GM13977 (cell line): ENCODE measurements at regions not wholly inside any gene's neighbourhood (a gene's known extent, or its start where the extent isn't known, plus 50 kb on each side); places are given as distances from the start of the nearest gene placed in this dataset.

Experiments used
- DNase-seq: peaks from one replicate; pipeline ENCODE4 v3.0.0; 2012; ENCODE audit warnings: low spot score
- in situ Hi-C: fragments of 300-500 bp; cut with MboI; formaldehyde crosslinking; loops from one replicate; pipeline ENCODE4 v1.12.0; 2022; ENCODE audit warnings: low sequenced_read_pairs, low pct_unique_long_range_greater_than_20kb, mixed read lengths, inconsistent platforms; ENCODE audit not compliant: unreplicated experiment
- TF ChIP-seq, protein P1 (sequence below): IDR thresholded peaks from 2 replicates; pipeline ENCODE4 v1.5.1; 2012; ENCODE audit warnings: mild to moderate bottlenecking, control low read depth; ENCODE audit not compliant: insufficient read depth; ENCODE audit errors: extremely low read depth, missing control alignments

DNA sequence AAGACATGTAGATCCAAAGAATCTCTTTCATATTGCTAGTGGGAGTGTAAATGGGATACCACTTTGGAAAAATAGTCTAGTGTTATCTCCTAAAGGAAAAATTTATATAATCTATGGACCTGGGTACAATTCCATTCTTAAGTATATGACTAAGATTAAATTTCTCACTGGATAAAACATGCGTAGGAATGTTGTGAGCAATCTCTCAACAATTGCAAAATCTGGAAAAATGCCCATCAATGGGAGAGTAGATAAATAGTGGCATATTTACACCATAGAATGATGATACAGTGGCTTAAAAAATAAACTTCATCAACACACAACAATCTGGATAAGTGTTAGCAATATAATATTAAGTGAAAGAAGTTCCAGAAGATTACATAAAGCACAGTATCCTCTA lies 469.5 kb downstream of the MAN2A1 start:
- in situ Hi-C loops: no loop called here
- TF ChIP-seq, protein P1, sequence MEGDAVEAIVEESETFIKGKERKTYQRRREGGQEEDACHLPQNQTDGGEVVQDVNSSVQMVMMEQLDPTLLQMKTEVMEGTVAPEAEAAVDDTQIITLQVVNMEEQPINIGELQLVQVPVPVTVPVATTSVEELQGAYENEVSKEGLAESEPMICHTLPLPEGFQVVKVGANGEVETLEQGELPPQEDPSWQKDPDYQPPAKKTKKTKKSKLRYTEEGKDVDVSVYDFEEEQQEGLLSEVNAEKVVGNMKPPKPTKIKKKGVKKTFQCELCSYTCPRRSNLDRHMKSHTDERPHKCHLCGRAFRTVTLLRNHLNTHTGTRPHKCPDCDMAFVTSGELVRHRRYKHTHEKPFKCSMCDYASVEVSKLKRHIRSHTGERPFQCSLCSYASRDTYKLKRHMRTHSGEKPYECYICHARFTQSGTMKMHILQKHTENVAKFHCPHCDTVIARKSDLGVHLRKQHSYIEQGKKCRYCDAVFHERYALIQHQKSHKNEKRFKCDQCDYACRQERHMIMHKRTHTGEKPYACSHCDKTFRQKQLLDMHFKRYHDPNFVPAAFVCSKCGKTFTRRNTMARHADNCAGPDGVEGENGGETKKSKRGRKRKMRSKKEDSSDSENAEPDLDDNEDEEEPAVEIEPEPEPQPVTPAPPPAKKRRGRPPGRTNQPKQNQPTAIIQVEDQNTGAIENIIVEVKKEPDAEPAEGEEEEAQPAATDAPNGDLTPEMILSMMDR: no peak
- no peak for DNase-seq

GRCh38 chr5:110161162-110161561 lies 471.4 kb downstream of the MAN2A1 start:
- TF ChIP-seq, protein P1: no peak
- in situ Hi-C loops: no loop called here
- no peak for DNase-seq

GRCh38 chr5:110165366-110165765 lies 475.6 kb downstream of the MAN2A1 start:
- in situ Hi-C loops: no loop called here
- no peak for DNase-seq
- TF ChIP-seq, protein P1: no peak

DNA sequence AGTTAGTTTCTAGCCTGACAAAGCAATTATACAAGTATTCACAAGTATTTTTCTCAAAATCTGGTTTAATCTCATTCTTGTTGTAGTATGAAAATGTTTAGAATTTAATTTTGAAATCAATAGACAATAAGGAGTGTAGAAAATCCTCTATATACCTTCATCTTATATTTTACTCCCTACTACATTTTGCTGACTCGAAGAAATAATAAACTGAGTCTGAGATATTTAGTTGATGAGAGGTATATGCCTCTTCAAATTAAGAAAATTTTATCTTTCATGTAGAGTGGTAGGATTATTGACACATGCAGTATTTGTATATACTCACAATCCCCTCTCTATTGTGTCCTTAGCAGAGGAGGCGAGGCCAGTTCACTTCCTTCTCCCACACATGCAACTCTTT lies 477.7 kb downstream of the MAN2A1 start:
- in situ Hi-C loops: no loop called here
- TF ChIP-seq, protein P1: no peak
- no peak for DNase-seq

GRCh38 chr5:110169461-110169860 lies 479.7 kb downstream of the MAN2A1 start:
- in situ Hi-C loops: no loop called here
- no peak for DNase-seq
- TF ChIP-seq, protein P1: no peak

- in situ Hi-C loops: no loop called here
- DNase-seq: no peak
These were observed 488.0 kb downstream of the MAN2A1 start for GRCh38 chr5:110177729-110178128.

More at GRCh38 chr5:110177729-110178128, 488.0 kb downstream of the MAN2A1 start:
- TF ChIP-seq, protein P1: no peak
